ENCODE measurements at regions not wholly inside any gene's neighbourhood (a gene's known extent, or its start where the extent isn't known, plus 50 kb on each side); places are given as distances from the start of the nearest gene placed in this dataset.

GRCh38 chr3:57000012-57000411 lies 60.5 kb upstream of the SPATA12 start:
- TF ChIP-seq CTCF (IDR thresholded peaks at IDR 0.05; ENCODE audit: low read length) (no peak), EZH2 (optimal IDR thresholded peaks at IDR 0.05; ENCODE audit: low read depth, low read length) (no peak)

Measured in MM.1S (cell line).